Type B pancreatic cell (in vitro differentiated cells): ENCODE measurements at regions not wholly inside any gene's neighbourhood (a gene's known extent, or its start where the extent isn't known, plus 50 kb on each side); places are given as distances from the start of the nearest gene placed in this dataset.
"Not testable (repeated sequence)": the region's sequence is repeated elsewhere in the genome, so short reads cannot be mapped to it uniquely, and the experiment has no call there.

Experiments used
- DNase-seq: peaks from one replicate; pipeline ENCODE4 v3.0.0; 2021; ENCODE audit warnings: mixed read lengths; ENCODE audit not compliant: unreplicated experiment; ENCODE audit errors: extremely low spot score
- H3K27ac Mint-ChIP-seq: 2 replicates; pipeline ENCODE4 v1.8.0; 2021; ENCODE audit warnings: mild to moderate bottlenecking, mixed read lengths
- H3K27me3 Mint-ChIP-seq: 2 replicates; pipeline ENCODE4 v1.8.0; 2021; ENCODE audit warnings: mixed read lengths
- H3K36me3 Mint-ChIP-seq: 2 replicates; pipeline ENCODE4 v1.8.0; 2021; ENCODE audit warnings: mixed read lengths
- H3K4me1 Mint-ChIP-seq: one replicate; pipeline ENCODE4 v1.8.0; 2021; ENCODE audit warnings: mixed read lengths; ENCODE audit not compliant: unreplicated experiment
- H3K4me3 Mint-ChIP-seq: 2 replicates; pipeline ENCODE4 v1.8.0; 2021; ENCODE audit warnings: mild to moderate bottlenecking, mixed read lengths
- H3K9me3 Mint-ChIP-seq: 2 replicates; pipeline ENCODE4 v1.8.0; 2021; ENCODE audit warnings: mixed read lengths
- CTCF ChIP-seq: fragments of 200-600 bp; sonication (generic); conservative IDR thresholded peaks from 2 replicates; pipeline ENCODE4 v1.5.0; 2021; ENCODE audit warnings: antibody characterized with exemption, mild to moderate bottlenecking

- TF ChIP-seq CTCF = no peak
- H3K9me3 Mint-ChIP-seq = no peaks in the 10 kb centered on the region
- peaks cover 10% of the 10 kb centered on the region for H3K27me3 Mint-ChIP-seq
- no peak overlapping the region for H3K4me3 Mint-ChIP-seq
- H3K36me3 Mint-ChIP-seq = no peaks in the 10 kb centered on the region
- no peak overlapping the region for H3K27ac Mint-ChIP-seq
- DNase-seq = no peak
- peaks cover 4% of the 10 kb centered on the region for H3K4me1 Mint-ChIP-seq
These were observed 116.0 kb upstream of the GOT2 start for GRCh38 chr16:58850019-58850677.

- H3K27ac Mint-ChIP-seq = peak overlapping the region; percentile 50
- no peaks in the 10 kb centered on the region for H3K36me3 Mint-ChIP-seq
- H3K9me3 Mint-ChIP-seq = no peaks in the 10 kb centered on the region
- peaks cover 4% of the 10 kb centered on the region for H3K4me1 Mint-ChIP-seq
- peaks cover 6% of the 10 kb centered on the region for H3K27me3 Mint-ChIP-seq
- no peak for DNase-seq
- no peak overlapping the region for H3K4me3 Mint-ChIP-seq
- TF ChIP-seq CTCF = no peak
These were observed 114.5 kb upstream of the GOT2 start for GRCh38 chr16:58848662-58849002.

- Mint-ChIP-seq H3K36me3 (no peaks in the 10 kb centered on the region), H3K9me3 (no peaks in the 10 kb centered on the region), H3K27me3 (peaks cover 3% of the 10 kb centered on the region), H3K4me3 (no peak overlapping the region), H3K27ac (peak overlapping the region; percentile 50), H3K4me1 (peaks cover 4% of the 10 kb centered on the region)
- DNase-seq = no peak
- TF ChIP-seq CTCF = no peak
These were observed 114.0 kb upstream of the GOT2 start for GRCh38 chr16:58847902-58848661.

GRCh38 chr16:58846226-58846625, 112.1 kb upstream of the GOT2 start:
- not testable (repeated sequence) for H3K27me3 Mint-ChIP-seq, H3K9me3 Mint-ChIP-seq, H3K36me3 Mint-ChIP-seq

GRCh38 chr16:58843675-58844074, 109.6 kb upstream of the GOT2 start:
- H3K27ac Mint-ChIP-seq = no peak overlapping the region
- H3K9me3 Mint-ChIP-seq = no peaks in the 10 kb centered on the region
- peak; percentile 69 for TF ChIP-seq CTCF
- no peaks in the 10 kb centered on the region for H3K36me3 Mint-ChIP-seq
- no peaks in the 10 kb centered on the region for H3K4me1 Mint-ChIP-seq
- H3K27me3 Mint-ChIP-seq = peaks cover 3% of the 10 kb centered on the region
- H3K4me3 Mint-ChIP-seq = no peak overlapping the region
- no peak for DNase-seq

More at GRCh38 chr16:58846226-58846625, 112.1 kb upstream of the GOT2 start:
- not testable (repeated sequence) for H3K27ac Mint-ChIP-seq, H3K4me1 Mint-ChIP-seq, DNase-seq, H3K4me3 Mint-ChIP-seq

GRCh38 chr16:58842746-58843145, 108.6 kb upstream of the GOT2 start:
- H3K4me1 Mint-ChIP-seq = no peaks in the 10 kb centered on the region
- no peak for DNase-seq
- H3K36me3 Mint-ChIP-seq = no peaks in the 10 kb centered on the region
- H3K4me3 Mint-ChIP-seq = no peak overlapping the region
- peaks cover 3% of the 10 kb centered on the region for H3K27me3 Mint-ChIP-seq
- H3K27ac Mint-ChIP-seq = no peak overlapping the region
- no peak for TF ChIP-seq CTCF
- no peaks in the 10 kb centered on the region for H3K9me3 Mint-ChIP-seq
